ENCODE measurements at regions not wholly inside any gene's neighbourhood (a gene's known extent, or its start where the extent isn't known, plus 50 kb on each side); places are given as distances from the start of the nearest gene placed in this dataset.

GRCh38 chr2:236657801-236658200 lies 88.2 kb downstream of the ACKR3 start:
- TF ChIP-seq CTCF (conservative IDR thresholded peaks at IDR 0.05 in 1 of 2, IDR thresholded peaks at IDR 0.05 in 1 of 2; ENCODE audit: low read depth in 1 of 2, low read length in 2 of 2) (no peak), EZH2 (IDR thresholded peaks at IDR 0.05; ENCODE audit: low read length, missing control alignments) (no peak)

Measured in fibroblast of lung (primary cell).